B cell (primary cell): ENCODE measurements at regions not wholly inside any gene's neighbourhood (a gene's known extent, or its start where the extent isn't known, plus 50 kb on each side); places are given as distances from the start of the nearest gene placed in this dataset.

Experiments used
- CTCF ChIP-seq: fragments of 200-600 bp; IDR thresholded peaks from one replicate; pipeline ENCODE4 v1.8.0; 2022; ENCODE audit warnings: antibody characterized with exemption, mild to moderate bottlenecking
- EZH2 ChIP-seq: IDR thresholded peaks from 2 replicates; pipeline ENCODE4 v1.6.1; 2012; ENCODE audit warnings: borderline replicate concordance, low read depth, mild to moderate bottlenecking, moderate library complexity, low read length; ENCODE audit not compliant: insufficient read depth, poor library complexity, severe bottlenecking

- no peak for TF ChIP-seq CTCF
- TF ChIP-seq EZH2, result no peak
These were observed 480.3 kb upstream of the GOT2 start for GRCh38 chr16:59214455-59214854.
